ENCODE measurements at regions not wholly inside any gene's neighbourhood (a gene's known extent, or its start where the extent isn't known, plus 50 kb on each side); places are given as distances from the start of the nearest gene placed in this dataset.

- Histone ChIP-seq H2AK5ac (ENCODE audit: insufficient read length, low read length) (no peak overlapping the region), H2BK12ac (ENCODE audit: insufficient read length, low read depth, low read length) (no peak overlapping the region), H2AFZ (ENCODE audit: low read length) (no peak overlapping the region), H3K23me2 (ENCODE audit: insufficient read length, low read depth, low read length, poor library complexity, severe bottlenecking) (no peaks in the 10 kb centered on the region), H3K4me2 (ENCODE audit: insufficient read depth, insufficient read length, low read length) (no peak overlapping the region), H2BK120ac (ENCODE audit: low read depth, low read length, poor library complexity, severe bottlenecking) (no peak overlapping the region), H2BK15ac (ENCODE audit: low read depth, low read length) (no peak overlapping the region), H3K4me1 (ENCODE audit: insufficient read depth, low read length) (peaks cover 5% of the 10 kb centered on the region; the same call in 1 of the 2 replicates), H2BK5ac (ENCODE audit: insufficient read length, low read length) (no peak overlapping the region), H2BK20ac (ENCODE audit: low read depth, low read length, poor library complexity, severe bottlenecking) (no peak overlapping the region), H3K4ac (ENCODE audit: low read depth, low read length) (no peak overlapping the region), H3K79me2 (ENCODE audit: insufficient read depth, low read length) (no peaks in the 10 kb centered on the region), H3K14ac (ENCODE audit: insufficient read depth, low read length) (no peak overlapping the region), H3K18ac (ENCODE audit: insufficient read length, low read depth, low read length) (no peak overlapping the region), H4K20me1 (ENCODE audit: control insufficient read depth, insufficient read depth, insufficient read length) (no peaks in the 10 kb centered on the region), H4K8ac (replicated peaks; ENCODE audit: insufficient read length, low read depth, low read length) (no peak overlapping the region), H3K79me1 (ENCODE audit: insufficient read depth, low read depth, low read length, poor library complexity, severe bottlenecking) (no peaks in the 10 kb centered on the region), H3T11ph (ENCODE audit: low read length) (no peak overlapping the region), H4K91ac (ENCODE audit: insufficient read length, low read depth, low read length) (no peak overlapping the region), H3K27me3 (ENCODE audit: insufficient read depth, low read length) (no peaks in the 10 kb centered on the region), H4K5ac (ENCODE audit: insufficient read length, low read depth, low read length) (no peak overlapping the region), H3K56ac (ENCODE audit: insufficient read length, low read depth, low read length) (no peak overlapping the region), H3K9me3 (ENCODE audit: control insufficient read depth, low read depth, low read length) (no peaks in the 10 kb centered on the region), H3K23ac (ENCODE audit: insufficient read length, low read depth, low read length) (no peak overlapping the region), H3K27ac (ENCODE audit: insufficient read length, low read depth, low read length) (no peak overlapping the region), H3K9ac (ENCODE audit: extremely low read depth, insufficient read length, low read length) (no peak overlapping the region)
- Mint-ChIP-seq H3K36me3 (ENCODE audit: insufficient read depth in 1 of 3, low read depth in 3 of 3) (peaks cover 5 to 31% (median 5%) of the 10 kb centered on the region in 3 experiments; a peak in 6 of 7 replicates), H3K27ac (no peak overlapping the region), H3K27me3 (ENCODE audit: low read depth) (peaks cover 25% of the 10 kb centered on the region), H3K4me3 (no peak overlapping the region), H3K4me1 (peaks cover 34 to 37% of the 10 kb centered on the region in 2 experiments), H3K9me3 (peaks cover 20 to 21% of the 10 kb centered on the region in 2 experiments)
- DNase-seq: no peak
- TF ChIP-seq CTCF (conservative IDR thresholded peaks at IDR 0.05): no peak
These were observed 162.1 kb upstream of the LHX5 start for GRCh38 chr12:113633678-113634332.

Data from H9 (cell line).